Fibroblast of the aortic adventitia (primary cell): ENCODE measurements at regions not wholly inside any gene's neighbourhood (a gene's known extent, or its start where the extent isn't known, plus 50 kb on each side); places are given as distances from the start of the nearest gene placed in this dataset.

Source experiments
- DNase-seq: peaks from one replicate; pipeline ENCODE4 v3.0.0-alpha.2; 2010; ENCODE audit warnings: low read depth
- H3K4me3 ChIP-seq: 2 replicates; pipeline ENCODE4 v1.5.1; 2011; ENCODE audit warnings: low read depth, mild to moderate bottlenecking, control low read depth, low read length, moderate library complexity
- CTCF ChIP-seq: IDR thresholded peaks from 2 replicates; pipeline ENCODE4 v1.5.1; 2011; ENCODE audit warnings: mild to moderate bottlenecking, low read length, control low read depth, inconsistent platforms; ENCODE audit not compliant: insufficient read depth

- H3K4me3 ChIP-seq: no peak overlapping the region
- no peak for TF ChIP-seq CTCF
- DNase-seq: no peak
Measured at GRCh38 chr11:15640318-15640717, 525.6 kb downstream of the INSC start.

DNA sequence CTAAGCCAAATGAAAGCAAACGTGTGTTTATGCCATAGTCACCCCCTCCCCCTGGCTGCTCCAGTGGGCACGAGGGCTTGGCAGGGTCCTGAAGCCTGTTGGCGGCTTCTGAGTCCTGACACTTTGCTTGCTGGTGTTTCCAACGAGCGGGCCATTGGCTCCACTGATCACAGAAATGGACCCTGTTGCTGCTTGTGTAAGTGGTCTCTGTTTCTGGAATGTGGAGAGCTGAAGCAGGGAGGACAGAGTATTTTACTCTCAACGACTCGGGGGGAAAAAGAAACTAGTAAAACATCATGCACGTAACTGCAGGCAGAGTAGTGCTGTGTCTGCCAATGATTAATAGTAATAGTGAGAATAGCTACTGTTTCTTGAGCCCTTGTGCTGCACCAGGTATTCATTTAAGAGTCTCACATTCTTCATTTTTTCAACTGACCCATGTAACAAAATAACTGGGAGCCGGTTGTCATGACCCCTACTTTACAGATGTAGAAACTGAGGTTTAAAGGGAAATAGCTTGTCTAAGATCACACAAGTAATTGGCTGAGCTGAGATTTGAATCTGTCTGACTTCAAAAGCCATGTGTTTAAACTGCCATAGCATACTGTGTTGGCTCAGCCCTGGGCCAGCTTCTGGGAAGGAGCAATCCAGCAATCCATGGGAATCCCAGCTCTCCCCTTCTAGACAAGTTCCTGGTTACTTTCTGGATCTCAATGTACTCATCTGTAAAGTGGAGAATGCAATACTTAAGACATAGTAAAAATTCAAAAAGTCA, 526.7 kb downstream of the INSC start:
- no peak for DNase-seq
- TF ChIP-seq CTCF: no peak
- no peak overlapping the region for H3K4me3 ChIP-seq

GRCh38 chr11:15645201-15645600, 530.5 kb downstream of the INSC start:
- no peak overlapping the region for H3K4me3 ChIP-seq
- no peak for DNase-seq
- no peak for TF ChIP-seq CTCF

DNA sequence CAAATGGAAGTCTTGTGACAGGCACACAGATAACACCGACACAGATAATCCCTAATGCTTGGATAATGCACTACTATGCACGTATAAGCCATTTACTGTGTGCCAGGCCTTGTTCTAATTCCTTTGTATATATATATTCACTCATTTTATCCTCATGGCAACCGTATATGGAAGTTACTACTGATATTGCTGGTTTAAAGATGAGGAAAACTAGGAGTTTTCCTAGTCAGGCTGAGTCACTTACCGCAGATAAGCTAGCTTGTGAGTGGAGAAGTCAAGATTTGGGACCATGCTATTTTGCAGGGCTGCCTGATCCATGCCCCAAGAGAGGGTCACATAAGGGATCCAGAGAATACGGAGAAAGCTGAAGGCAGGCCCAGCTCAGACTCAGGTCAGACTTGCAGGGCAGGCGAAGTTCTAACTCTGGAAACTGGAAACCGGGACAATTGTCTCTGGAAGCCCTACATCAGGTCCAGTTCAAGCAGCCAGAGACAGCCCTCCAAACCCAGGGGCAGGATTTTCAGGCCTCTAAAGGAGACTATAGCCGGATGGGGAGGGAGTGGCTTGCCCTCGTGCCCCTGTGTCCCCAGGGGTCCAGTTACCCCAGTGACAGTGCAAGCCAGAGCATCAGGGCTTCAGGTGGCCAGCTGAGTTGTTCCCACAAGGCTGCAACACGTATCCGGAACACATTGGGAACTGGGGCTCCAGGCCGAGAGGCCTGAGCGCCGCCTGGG, 534.8 kb downstream of the INSC start:
- no peak overlapping the region for H3K4me3 ChIP-seq
- no peak for TF ChIP-seq CTCF
- peak; percentile 47 for DNase-seq

GRCh38 chr11:15650105-15650938, 535.6 kb downstream of the INSC start:
- H3K4me3 ChIP-seq: peak overlapping the region; percentile 56
- DNase-seq: peak; percentile 89
- peak; percentile 97 for TF ChIP-seq CTCF

DNA sequence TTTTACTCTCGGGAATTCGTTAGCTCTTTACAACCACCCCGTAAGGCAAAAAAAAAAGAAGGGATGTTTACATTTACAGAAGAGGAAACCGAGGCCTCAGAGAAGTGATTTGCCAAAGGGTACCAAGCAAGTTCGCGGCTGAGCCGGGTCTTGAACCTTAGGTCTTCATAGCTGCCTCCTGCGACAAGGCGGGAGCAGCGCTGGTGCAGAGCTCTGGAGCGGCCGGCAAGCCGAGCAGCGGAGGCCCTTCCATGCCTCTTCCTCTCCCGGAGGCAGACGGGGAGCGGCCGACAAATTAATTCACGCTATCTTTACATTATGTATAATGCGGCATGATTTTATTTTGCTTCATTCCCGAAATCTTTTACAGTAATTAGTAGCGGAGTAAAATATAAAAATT, 536.3 kb downstream of the INSC start:
- no peak for TF ChIP-seq CTCF
- H3K4me3 ChIP-seq: no peak overlapping the region
- DNase-seq: no peak
